WTC11 (cell line): ENCODE measurements at regions not wholly inside any gene's neighbourhood (a gene's known extent, or its start where the extent isn't known, plus 50 kb on each side); places are given as distances from the start of the nearest gene placed in this dataset.

ENCODE experiments used
- ATAC-seq: fragments of 200-7000 bp; cut with Tn5 transposase; 2 replicates; pipeline ENCODE4 v1.10.0; 2021; ENCODE audit warnings: mild to moderate bottlenecking, moderate library complexity
- CTCF ChIA-PET: fragments of 300-600 bp; sonication (Branson Sonifier 250); formaldehyde crosslinking; loops from one replicate; lab custom pipeline; 2021; ENCODE audit warnings: antibody characterized with exemption; lab: Charles Lee
- POLR2A ChIA-PET: fragments of 350-600 bp; sonication (Branson Sonifier 250); formaldehyde crosslinking; loops from one replicate; lab custom pipeline; 2021; ENCODE audit warnings: antibody characterized with exemption; lab: Charles Lee
- DNase-seq: peaks from one replicate; pipeline ENCODE4 v3.0.0; 2021; ENCODE audit warnings: low spot score
- H3K27ac Mint-ChIP-seq: 2 replicates; pipeline ENCODE4 v1.8.0; 2021; ENCODE audit warnings: mixed read lengths
- H3K27me3 Mint-ChIP-seq: 2 replicates; pipeline ENCODE4 v1.8.0; 2021; ENCODE audit warnings: low read depth, mild to moderate bottlenecking, moderate library complexity, mixed read lengths
- H3K36me3 Mint-ChIP-seq: 2 replicates; pipeline ENCODE4 v1.8.0; 2021; ENCODE audit warnings: mixed read lengths
- H3K4me1 Mint-ChIP-seq: 2 replicates; pipeline ENCODE4 v1.8.0; 2022; ENCODE audit warnings: mixed read lengths
- H3K4me3 Mint-ChIP-seq: 2 replicates; pipeline ENCODE4 v1.8.0; 2021; ENCODE audit warnings: mild to moderate bottlenecking, moderate library complexity, mixed read lengths
- H3K9me3 Mint-ChIP-seq: 2 replicates; pipeline ENCODE4 v1.8.0; 2021; ENCODE audit warnings: mixed read lengths
- CBFB ChIP-seq: sonication (generic); formaldehyde crosslinking; IDR thresholded peaks from 2 replicates; pipeline ENCODE4 v1.8.1; 2022; ENCODE audit warnings: mild to moderate bottlenecking, low read depth, missing genetic modification reagents
- CREB1 ChIP-seq: sonication (generic); formaldehyde crosslinking; IDR thresholded peaks from 2 replicates; pipeline ENCODE4 v1.8.0; 2023; ENCODE audit warnings: mild to moderate bottlenecking, missing genetic modification reagents
- ELF4 ChIP-seq: sonication (generic); formaldehyde crosslinking; IDR thresholded peaks from 2 replicates; pipeline ENCODE4 v1.8.1; 2022; ENCODE audit warnings: low read depth, mild to moderate bottlenecking, moderate library complexity, missing genetic modification reagents
- FOXK1 ChIP-seq: sonication (generic); formaldehyde crosslinking; IDR thresholded peaks from 2 replicates; pipeline ENCODE4 v1.8.0; 2022; ENCODE audit warnings: mild to moderate bottlenecking, moderate library complexity, missing genetic modification reagents
- FOXP1 ChIP-seq: sonication (generic); formaldehyde crosslinking; IDR thresholded peaks from 2 replicates; pipeline ENCODE4 v1.8.0; 2022; ENCODE audit warnings: missing genetic modification reagents, mild to moderate bottlenecking, moderate library complexity, borderline replicate concordance
- GABPB1 ChIP-seq: sonication (generic); formaldehyde crosslinking; IDR thresholded peaks from 2 replicates; pipeline ENCODE4 v1.8.1; 2023; ENCODE audit warnings: mild to moderate bottlenecking, missing genetic modification reagents
- HMGA2 ChIP-seq: fragments of 250-450 bp; sonication (Bioruptor Pico); IDR thresholded peaks from 2 replicates; pipeline ENCODE4 v1.4.0; 2021; ENCODE audit warnings: mild to moderate bottlenecking, moderate library complexity
- JAZF1 ChIP-seq: fragments of 250-450 bp; sonication (Bioruptor Pico); IDR thresholded peaks from 2 replicates; pipeline ENCODE4 v1.9.0; 2021; ENCODE audit warnings: moderate library complexity, mild to moderate bottlenecking, inconsistent platforms
- OVOL2 ChIP-seq: fragments of 250-450 bp; sonication (Bioruptor Pico); IDR thresholded peaks from 2 replicates; pipeline ENCODE4 v1.9.0; 2021; ENCODE audit warnings: mild to moderate bottlenecking, borderline replicate concordance
- RELA ChIP-seq: sonication (generic); formaldehyde crosslinking; IDR thresholded peaks from 2 replicates; pipeline ENCODE4 v1.8.1; 2022; ENCODE audit warnings: missing genetic modification reagents, mild to moderate bottlenecking, borderline replicate concordance
- RORB ChIP-seq: fragments of 250-450 bp; sonication (Bioruptor Pico); IDR thresholded peaks from 2 replicates; pipeline ENCODE4 v1.9.0; 2021; ENCODE audit warnings: mild to moderate bottlenecking
- SMAD3 ChIP-seq: sonication (generic); formaldehyde crosslinking; IDR thresholded peaks from 2 replicates; pipeline ENCODE4 v1.8.0; 2022; ENCODE audit warnings: missing genetic modification reagents, mild to moderate bottlenecking, borderline replicate concordance
- TEAD1 ChIP-seq: sonication (generic); formaldehyde crosslinking; IDR thresholded peaks from 2 replicates; pipeline ENCODE4 v1.8.0; 2022; ENCODE audit warnings: mild to moderate bottlenecking, missing genetic modification reagents
- ZNF219 ChIP-seq: sonication (generic); formaldehyde crosslinking; IDR thresholded peaks from 2 replicates; pipeline ENCODE4 v1.8.0; 2023; ENCODE audit warnings: missing genetic modification reagents, mild to moderate bottlenecking, borderline replicate concordance
- ZNF416 ChIP-seq: fragments of 250-450 bp; sonication (Bioruptor Pico); IDR thresholded peaks from 2 replicates; pipeline ENCODE4 v1.9.0; 2021; ENCODE audit warnings: mild to moderate bottlenecking, inconsistent platforms
- ZNF423 ChIP-seq: fragments of 250-450 bp; sonication (Bioruptor Pico); IDR thresholded peaks from 2 replicates; pipeline ENCODE4 v2.1.2; 2022; ENCODE audit warnings: mild to moderate bottlenecking, moderate library complexity
- TF ChIP-seq, protein P1 (sequence below): sonication (generic); formaldehyde crosslinking; IDR thresholded peaks from 2 replicates; pipeline ENCODE4 v1.8.0; 2022; ENCODE audit warnings: mild to moderate bottlenecking, missing genetic modification reagents
- TF ChIP-seq, protein P2 (sequence below): sonication (generic); formaldehyde crosslinking; conservative IDR thresholded peaks from 2 replicates; pipeline ENCODE4 v1.8.1; 2023; ENCODE audit warnings: mild to moderate bottlenecking, low read depth, missing genetic modification reagents, moderate library complexity
- TF ChIP-seq, protein P3 (sequence below): sonication (generic); formaldehyde crosslinking; IDR thresholded peaks from 2 replicates; pipeline ENCODE4 v1.8.1; 2022; ENCODE audit warnings: mild to moderate bottlenecking, moderate library complexity, missing genetic modification reagents
- TF ChIP-seq, protein P4 (sequence below): fragments of 250-450 bp; sonication (Bioruptor Pico); conservative IDR thresholded peaks from 2 replicates; pipeline ENCODE4 v1.9.0; 2021; ENCODE audit warnings: mild to moderate bottlenecking
- TF ChIP-seq, protein P5 (sequence below): sonication (generic); formaldehyde crosslinking; IDR thresholded peaks from 2 replicates; pipeline ENCODE4 v1.8.1; 2022; ENCODE audit warnings: mild to moderate bottlenecking, missing genetic modification reagents, moderate library complexity, borderline replicate concordance

DNA sequence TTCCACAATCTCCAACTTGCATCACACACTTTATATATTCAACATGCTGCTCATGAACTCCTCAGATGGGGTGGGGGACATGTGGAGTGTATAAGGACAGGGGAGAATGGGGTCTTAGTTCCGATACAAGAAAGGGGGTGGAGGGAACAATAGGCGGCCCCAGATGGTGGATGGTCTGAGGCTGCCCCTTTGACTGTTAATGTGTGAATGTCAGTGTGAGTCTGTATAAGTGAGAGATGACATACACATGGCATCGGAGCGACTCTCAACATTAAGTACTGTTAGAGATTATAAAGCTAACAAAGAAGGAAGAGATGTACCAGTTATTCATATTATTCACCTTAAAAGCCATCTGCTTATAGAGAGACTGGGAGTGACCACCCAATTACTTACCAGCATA is 193.1 kb downstream of the AXIN2 start:
- Mint-ChIP-seq H3K9me3 (peaks cover 13% of the 10 kb centered on the region), H3K27ac (no peak overlapping the region), H3K4me3 (no peak overlapping the region), H3K4me1 (peaks cover 6% of the 10 kb centered on the region; the same call in 1 of the 2 replicates), H3K36me3 (no peaks in the 10 kb centered on the region), H3K27me3 (no peaks in the 10 kb centered on the region; the same call in 1 of the 2 replicates)
- ATAC-seq (no peak), DNase-seq (no peak)
- TF ChIP-seq FOXP1 (CRISPR knock-in tag) (no peak), ELF4 (no peak), ZNF219 (no peak), SMAD3 (no peak), TEAD1 (CRISPR knock-in tag) (no peak), CREB1 (CRISPR knock-in tag) (no peak), ZNF416 (no peak), RELA (CRISPR knock-in tag) (no peak), FOXK1 (no peak)
- TF ChIP-seq, protein P1, sequence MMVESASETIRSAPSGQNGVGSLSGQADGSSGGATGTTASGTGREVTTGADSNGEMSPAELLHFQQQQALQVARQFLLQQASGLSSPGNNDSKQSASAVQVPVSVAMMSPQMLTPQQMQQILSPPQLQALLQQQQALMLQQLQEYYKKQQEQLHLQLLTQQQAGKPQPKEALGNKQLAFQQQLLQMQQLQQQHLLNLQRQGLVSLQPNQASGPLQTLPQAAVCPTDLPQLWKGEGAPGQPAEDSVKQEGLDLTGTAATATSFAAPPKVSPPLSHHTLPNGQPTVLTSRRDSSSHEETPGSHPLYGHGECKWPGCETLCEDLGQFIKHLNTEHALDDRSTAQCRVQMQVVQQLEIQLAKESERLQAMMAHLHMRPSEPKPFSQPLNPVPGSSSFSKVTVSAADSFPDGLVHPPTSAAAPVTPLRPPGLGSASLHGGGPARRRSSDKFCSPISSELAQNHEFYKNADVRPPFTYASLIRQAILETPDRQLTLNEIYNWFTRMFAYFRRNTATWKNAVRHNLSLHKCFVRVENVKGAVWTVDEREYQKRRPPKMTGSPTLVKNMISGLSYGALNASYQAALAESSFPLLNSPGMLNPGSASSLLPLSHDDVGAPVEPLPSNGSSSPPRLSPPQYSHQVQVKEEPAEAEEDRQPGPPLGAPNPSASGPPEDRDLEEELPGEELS (CRISPR knock-in tag): no peak
- TF ChIP-seq, protein P2, sequence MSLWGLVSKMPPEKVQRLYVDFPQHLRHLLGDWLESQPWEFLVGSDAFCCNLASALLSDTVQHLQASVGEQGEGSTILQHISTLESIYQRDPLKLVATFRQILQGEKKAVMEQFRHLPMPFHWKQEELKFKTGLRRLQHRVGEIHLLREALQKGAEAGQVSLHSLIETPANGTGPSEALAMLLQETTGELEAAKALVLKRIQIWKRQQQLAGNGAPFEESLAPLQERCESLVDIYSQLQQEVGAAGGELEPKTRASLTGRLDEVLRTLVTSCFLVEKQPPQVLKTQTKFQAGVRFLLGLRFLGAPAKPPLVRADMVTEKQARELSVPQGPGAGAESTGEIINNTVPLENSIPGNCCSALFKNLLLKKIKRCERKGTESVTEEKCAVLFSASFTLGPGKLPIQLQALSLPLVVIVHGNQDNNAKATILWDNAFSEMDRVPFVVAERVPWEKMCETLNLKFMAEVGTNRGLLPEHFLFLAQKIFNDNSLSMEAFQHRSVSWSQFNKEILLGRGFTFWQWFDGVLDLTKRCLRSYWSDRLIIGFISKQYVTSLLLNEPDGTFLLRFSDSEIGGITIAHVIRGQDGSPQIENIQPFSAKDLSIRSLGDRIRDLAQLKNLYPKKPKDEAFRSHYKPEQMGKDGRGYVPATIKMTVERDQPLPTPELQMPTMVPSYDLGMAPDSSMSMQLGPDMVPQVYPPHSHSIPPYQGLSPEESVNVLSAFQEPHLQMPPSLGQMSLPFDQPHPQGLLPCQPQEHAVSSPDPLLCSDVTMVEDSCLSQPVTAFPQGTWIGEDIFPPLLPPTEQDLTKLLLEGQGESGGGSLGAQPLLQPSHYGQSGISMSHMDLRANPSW (CRISPR knock-in tag): no peak
- TF ChIP-seq, protein P3, sequence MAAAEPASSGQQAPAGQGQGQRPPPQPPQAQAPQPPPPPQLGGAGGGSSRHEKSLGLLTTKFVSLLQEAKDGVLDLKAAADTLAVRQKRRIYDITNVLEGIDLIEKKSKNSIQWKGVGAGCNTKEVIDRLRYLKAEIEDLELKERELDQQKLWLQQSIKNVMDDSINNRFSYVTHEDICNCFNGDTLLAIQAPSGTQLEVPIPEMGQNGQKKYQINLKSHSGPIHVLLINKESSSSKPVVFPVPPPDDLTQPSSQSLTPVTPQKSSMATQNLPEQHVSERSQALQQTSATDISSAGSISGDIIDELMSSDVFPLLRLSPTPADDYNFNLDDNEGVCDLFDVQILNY: no peak
- ChIA-PET CTCF (no interaction called here), POLR2A (no interaction called here)

DNA sequence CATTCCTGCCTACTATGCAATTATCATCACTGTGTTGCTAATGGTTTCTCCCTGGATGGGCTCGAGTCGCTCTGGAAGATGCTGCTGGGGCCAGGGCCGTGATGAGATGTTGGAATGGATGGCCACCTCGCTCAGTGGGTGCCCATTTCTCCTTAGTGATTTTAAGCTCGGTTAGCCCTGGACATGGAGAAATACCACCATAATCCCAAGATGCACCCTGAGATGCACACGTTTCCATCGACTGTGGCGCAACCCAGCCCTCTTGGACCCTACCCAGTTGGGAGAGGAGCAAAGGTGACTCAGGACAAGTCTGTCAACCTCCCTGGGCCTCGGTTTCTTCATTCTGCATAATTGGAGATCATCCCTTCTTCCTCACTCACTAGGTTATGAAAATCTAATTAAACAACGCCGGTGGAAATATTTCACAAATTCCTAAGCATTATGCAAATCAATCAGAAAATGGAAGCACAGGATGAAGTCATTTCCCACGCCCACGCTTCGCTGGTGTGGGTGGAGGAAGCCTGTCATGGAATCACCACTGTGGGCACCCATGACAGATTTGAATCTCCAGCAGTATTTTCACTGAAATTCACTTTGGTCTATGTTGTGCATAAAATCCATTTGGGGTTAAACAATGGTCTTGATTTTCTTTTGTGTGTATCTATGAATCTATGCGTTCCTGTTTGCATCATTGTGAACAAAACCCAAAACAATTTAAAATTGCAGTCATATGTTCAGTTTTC is 195.2 kb downstream of the AXIN2 start:
- Mint-ChIP-seq H3K27me3 (no peaks in the 10 kb centered on the region; the same call in 1 of the 2 replicates), H3K4me1 (peaks cover 2% of the 10 kb centered on the region; the same call in 1 of the 2 replicates), H3K9me3 (peaks cover 10% of the 10 kb centered on the region; the same call in 1 of the 2 replicates), H3K27ac (no peak overlapping the region), H3K4me3 (no peak overlapping the region), H3K36me3 (no peaks in the 10 kb centered on the region)
- ChIA-PET CTCF (no interaction called here), POLR2A (no interaction called here)
- no peak for DNase-seq
- TF ChIP-seq, protein P2 (CRISPR knock-in tag): no peak
- TF ChIP-seq ZNF423 (CRISPR knock-in tag): no peak
- no peak for ATAC-seq

DNA sequence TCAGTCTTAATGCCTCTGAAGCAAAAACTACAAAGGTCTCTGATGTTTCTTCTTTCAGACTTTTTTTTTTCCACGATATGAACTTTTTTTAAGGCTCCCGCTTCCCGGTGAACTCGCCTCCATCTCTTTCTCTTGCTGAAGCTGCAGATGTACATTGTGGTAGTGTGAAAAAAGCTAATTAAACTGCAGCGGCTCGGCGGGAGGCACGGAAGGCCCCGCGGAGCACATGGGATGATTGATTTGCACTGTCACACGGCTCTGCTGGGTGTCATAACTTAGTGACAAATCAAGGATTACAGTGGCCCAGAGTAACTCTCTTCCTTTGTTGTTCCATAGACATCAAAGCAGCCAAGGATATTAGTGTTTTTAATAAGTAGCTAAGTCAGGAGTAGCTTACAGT is 196.3 kb downstream of the AXIN2 start:
- Mint-ChIP-seq H3K36me3 (no peaks in the 10 kb centered on the region), H3K4me1 (0 out of 2 replicates have a peak, but pooled peaks cover 2% of the 10 kb centered on the region), H3K27me3 (no peaks in the 10 kb centered on the region; the same call in 1 of the 2 replicates), H3K4me3 (no peak overlapping the region), H3K27ac (no peak overlapping the region), H3K9me3 (peaks cover 10% of the 10 kb centered on the region; the same call in 1 of the 2 replicates)
- no peak for ATAC-seq
- DNase-seq: no peak
- POLR2A ChIA-PET: no interaction called here
- CTCF ChIA-PET: interaction anchor here (0.5 kb wide), 1 partner anchor 70 kb away, joined by 4 read pairs; no protein-coding TSS in a partner anchor
- no peak for TF ChIP-seq CBFB (CRISPR knock-in tag)
- TF ChIP-seq GABPB1: no peak
- TF ChIP-seq OVOL2 (CRISPR knock-in tag): no peak
- TF ChIP-seq, protein P4, sequence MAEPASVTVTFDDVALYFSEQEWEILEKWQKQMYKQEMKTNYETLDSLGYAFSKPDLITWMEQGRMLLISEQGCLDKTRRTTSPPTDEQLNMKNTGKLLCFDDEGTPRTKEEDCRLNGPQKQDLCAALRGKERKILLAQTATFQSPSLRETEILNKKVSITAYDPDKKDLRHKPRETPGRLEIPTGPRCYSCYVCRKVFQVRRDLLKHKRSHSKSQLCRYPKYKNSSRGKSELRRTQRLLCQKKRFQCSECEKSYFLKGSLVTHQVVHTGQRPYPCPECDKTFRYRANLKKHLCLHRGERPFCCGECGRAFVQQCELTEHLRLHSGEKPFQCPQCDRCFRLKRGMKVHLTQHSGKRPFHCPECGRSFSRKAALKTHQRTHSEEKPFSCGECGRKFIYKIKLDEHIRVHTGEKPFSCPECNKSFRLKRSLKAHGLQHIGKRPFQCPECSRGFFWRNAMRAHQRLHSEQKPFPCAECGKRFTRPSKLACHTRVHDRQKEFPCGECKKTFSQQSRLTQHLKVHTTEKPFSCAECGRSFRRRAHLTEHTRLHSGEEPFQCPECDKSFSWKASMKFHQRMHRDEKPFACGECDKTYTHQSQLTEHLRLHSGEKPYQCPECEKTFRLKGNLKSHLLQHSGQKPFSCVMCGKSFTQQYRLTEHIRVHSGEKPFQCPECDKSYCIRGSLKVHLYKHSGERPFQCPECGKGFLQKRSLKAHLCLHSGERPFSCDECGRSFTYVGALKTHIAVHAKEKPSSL (CRISPR knock-in tag): no peak
- TF ChIP-seq JAZF1 (CRISPR knock-in tag): no peak
- no peak for TF ChIP-seq RORB (CRISPR knock-in tag)
- TF ChIP-seq, protein P5, sequence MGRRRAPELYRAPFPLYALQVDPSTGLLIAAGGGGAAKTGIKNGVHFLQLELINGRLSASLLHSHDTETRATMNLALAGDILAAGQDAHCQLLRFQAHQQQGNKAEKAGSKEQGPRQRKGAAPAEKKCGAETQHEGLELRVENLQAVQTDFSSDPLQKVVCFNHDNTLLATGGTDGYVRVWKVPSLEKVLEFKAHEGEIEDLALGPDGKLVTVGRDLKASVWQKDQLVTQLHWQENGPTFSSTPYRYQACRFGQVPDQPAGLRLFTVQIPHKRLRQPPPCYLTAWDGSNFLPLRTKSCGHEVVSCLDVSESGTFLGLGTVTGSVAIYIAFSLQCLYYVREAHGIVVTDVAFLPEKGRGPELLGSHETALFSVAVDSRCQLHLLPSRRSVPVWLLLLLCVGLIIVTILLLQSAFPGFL: no peak
- TF ChIP-seq HMGA2 (CRISPR knock-in tag): no peak
